HG03135 (cell line): ENCODE measurements at regions not wholly inside any gene's neighbourhood (a gene's known extent, or its start where the extent isn't known, plus 50 kb on each side); places are given as distances from the start of the nearest gene placed in this dataset.

ENCODE experiments used
- ATAC-seq: cut with Tn5 transposase; IDR thresholded peaks from one replicate; pipeline ENCODE4 v1.9.1; 2021; ENCODE audit warnings: mild to moderate bottlenecking, moderate library complexity; ENCODE audit not compliant: unreplicated experiment

GRCh38 chr12:32043928-32044549, 62.6 kb upstream of the BICD1 start:
- ATAC-seq, result no peak

- no peak for ATAC-seq
These were observed 59.1 kb upstream of the BICD1 start for GRCh38 chr12:32047357-32048212.

GRCh38 chr12:32048791-32049190, 57.9 kb upstream of the BICD1 start:
- ATAC-seq, result no peak

GRCh38 chr12:32049956-32050355, 56.7 kb upstream of the BICD1 start:
- no peak for ATAC-seq

- no peak for ATAC-seq
These were observed 55.0 kb upstream of the BICD1 start for GRCh38 chr12:32051511-32052211.

GRCh38 chr12:32052212-32052713, 54.4 kb upstream of the BICD1 start:
- no peak for ATAC-seq

GRCh38 chr12:32053881-32054624, 52.6 kb upstream of the BICD1 start:
- no peak for ATAC-seq
